Activated CD4-positive, CD25-positive, alpha-beta regulatory T cell treated with anti-CD3 and anti-CD28 coated beads, Interleukin-2, amount 50 U/mL, for 24 hours (primary cell): ENCODE measurements at regions not wholly inside any gene's neighbourhood (a gene's known extent, or its start where the extent isn't known, plus 50 kb on each side); places are given as distances from the start of the nearest gene placed in this dataset.

Source experiments
- ATAC-seq, 2 donors: fragments of 150-1000 bp; cut with Tn5 transposase; one replicate each; pipeline ENCODE4 v1.10.0; 2021; ENCODE audit warnings: mild to moderate bottlenecking in 1 of 2, moderate library complexity in 1 of 2

GRCh38 chr2:33810046-33810835 is 211.1 kb upstream of the FAM98A start:
- ATAC-seq: no peak

DNA sequence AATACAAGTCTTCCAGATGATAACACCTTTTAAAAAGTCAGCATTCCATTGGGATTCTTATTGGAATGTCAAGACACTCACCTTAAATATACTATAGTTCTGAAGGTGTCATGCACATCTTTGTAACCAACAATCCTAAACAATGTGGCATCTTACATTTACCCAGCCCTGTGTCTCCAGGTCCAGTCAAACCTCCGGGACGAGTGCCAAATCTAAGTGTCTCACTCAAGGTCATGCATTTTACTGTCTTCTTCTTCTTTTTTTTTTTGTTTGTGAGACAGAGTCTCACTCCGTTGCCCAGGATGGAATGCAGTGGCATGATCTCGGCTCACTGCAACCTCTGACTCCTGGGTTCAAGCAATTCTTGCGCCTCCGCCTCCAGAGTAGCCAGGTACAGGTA is 206.9 kb upstream of the FAM98A start:
- ATAC-seq: no peak

DNA sequence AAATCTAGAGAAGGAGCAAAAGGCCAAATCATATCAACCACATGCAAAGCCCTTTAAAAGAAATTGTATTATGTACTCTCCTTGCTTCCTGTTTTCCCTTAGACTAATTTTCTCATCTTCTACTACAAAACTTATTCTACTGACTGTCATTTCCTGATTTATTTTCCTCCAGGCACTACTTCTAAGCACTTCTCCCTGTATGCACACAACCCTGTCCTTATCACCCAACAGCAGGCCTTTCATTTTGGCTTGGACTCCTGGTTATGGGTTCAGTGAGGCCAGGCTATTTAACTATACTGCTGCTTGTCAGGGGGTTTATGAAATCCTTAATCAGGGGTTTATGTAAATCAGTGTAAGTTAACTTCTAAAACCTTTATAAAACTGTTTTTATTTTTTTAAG is 205.1 kb upstream of the FAM98A start:
- ATAC-seq: no peak

- no peak for ATAC-seq
These were observed 197.4 kb upstream of the FAM98A start for GRCh38 chr2:33796511-33796910.

DNA sequence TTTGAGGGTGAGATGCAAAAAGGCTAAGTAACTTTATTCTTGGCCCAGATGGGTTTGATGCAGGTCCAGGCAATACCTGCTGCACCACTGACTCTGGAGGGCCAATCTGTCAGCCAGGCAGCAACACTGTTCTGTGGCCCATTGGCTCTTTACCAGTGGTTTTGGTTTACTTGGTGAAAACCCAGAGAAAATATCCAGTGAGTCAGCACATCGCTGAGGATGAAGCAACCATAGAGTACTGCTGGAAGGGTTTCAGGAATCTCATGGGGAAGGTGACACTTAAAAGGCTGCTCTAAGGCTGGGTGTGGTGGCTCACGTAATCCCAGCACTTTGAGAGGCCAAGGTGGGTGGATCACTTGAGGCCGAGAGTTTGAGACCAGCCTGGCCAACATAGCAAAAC is 192.5 kb upstream of the FAM98A start:
- no peak for ATAC-seq

GRCh38 chr2:33788044-33788443 is 188.9 kb upstream of the FAM98A start:
- no peak for ATAC-seq

DNA sequence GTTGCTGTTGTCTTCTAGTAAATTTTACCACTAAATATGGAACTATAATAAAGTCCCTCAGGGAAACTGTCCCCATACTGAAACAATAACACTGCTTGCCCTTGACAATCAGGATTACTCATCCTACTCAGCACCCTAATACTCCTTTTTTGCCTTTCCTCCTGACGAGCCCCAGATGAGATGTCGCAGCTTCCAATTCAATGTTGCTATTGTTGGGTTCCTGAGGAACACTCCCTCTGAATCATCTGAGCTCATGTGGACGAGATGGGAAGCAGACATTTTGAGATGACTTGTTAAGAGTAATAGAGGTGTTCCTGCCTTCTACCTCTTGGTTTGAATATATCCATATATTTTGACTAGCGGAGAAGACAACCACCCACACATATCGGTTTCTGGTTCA is 187.8 kb upstream of the FAM98A start:
- ATAC-seq: no peak

DNA sequence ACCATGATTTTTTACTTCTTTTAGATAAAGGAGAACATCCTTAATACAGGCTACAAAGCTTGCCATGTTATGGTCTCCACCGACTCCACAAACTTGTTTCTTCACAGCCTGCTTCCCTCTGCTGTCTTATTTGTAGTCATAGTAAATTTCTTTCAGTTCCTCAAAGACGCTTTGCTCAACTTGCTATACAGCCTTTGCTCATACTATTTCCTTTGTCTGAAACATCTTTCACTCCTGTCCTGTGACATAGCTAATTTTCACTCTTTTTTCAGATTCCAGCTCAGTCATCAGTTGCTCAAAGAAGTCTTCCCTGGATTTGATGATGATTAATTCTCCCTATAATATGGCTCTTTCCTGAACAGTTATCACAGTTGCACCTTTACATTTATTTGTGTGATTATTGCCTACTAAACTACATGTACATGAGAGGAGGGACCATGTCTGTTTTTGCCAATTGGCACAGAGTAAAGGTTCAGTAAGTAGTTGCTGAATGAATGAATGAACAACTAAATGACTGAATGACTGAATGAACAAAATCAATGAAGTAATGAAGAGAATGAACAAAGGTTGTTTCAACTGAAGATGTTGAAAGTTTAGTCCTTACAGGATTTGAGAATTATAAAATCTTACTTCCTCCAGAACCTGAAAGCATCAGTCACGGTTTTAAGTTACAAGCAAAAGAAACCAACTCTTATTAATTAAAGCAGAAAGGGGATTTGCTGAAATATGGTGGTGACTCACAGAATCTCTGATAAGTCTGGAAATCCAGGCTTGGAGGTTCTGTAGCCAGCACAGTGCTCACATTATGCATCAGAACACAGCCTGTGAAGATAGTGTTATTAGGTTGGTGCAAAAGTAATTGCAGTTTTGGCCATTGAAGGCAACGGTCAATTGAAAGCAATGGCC is 186.4 kb upstream of the FAM98A start:
- ATAC-seq: no peak

GRCh38 chr2:33784488-33784887 is 185.4 kb upstream of the FAM98A start:
- ATAC-seq: no peak

DNA sequence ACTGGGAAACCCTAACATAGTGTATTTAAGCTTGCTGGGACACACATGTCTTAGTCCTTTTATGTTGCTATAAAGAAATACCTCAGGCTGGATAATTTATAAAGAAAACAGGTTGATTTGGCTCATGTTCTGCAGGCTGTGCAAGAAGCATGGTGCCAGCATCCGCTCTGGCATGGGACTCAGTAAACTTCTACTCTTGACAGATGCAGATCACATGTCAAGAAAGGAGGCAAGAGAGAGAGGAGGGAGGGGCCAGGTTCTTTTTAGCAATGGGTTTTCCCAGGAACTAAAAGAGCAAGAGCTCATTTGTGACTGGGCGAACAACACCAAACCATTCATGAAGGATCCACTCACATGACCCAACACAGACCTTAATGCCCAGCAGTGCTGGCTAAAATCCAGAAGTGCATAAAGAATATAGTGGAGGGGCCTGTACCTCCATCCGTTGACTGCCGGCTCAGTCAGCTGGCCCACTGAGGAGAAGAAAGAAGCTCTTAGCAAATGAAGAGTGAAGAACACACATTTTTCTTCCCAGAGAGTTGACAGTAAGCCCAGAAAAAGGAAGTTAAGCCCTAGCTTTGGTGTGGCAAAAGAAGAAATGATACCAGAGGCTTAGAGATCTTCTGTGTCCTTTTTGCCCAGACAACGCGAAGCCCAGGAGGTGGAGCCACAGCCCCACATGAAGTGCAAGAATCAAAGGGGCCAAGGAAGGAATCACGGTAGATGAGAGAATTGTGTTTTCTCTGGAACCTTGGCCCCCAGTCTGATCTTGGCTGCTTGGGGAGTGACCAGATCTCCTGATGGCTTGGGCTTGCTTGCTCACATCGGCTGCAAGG is 183.5 kb upstream of the FAM98A start:
- no peak for ATAC-seq

GRCh38 chr2:33777786-33778185 is 178.7 kb upstream of the FAM98A start:
- no peak for ATAC-seq

DNA sequence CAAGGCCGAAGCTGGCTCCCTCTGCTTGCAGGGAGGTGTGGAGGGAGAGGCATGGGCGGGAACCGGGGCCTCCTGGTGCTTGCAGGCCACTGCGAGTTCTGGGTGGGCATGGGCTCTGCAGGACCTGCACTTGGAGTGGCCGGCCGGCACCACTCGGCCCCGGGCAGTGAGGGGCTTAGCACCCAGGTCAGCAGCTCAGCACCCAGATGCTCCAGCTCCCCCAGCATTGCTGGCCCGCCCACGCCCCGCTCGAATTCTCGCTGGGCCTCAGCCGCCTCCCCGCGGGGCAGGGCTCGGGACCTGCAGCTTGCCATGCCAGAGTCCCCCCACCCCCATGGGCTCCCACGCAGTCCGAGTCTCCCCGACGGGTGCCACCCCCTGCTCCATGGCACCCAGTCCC is 176.2 kb upstream of the FAM98A start:
- ATAC-seq: no peak

GRCh38 chr2:33770023-33770422 is 170.9 kb upstream of the FAM98A start:
- no peak for ATAC-seq

- ATAC-seq: no peak
These were observed 167.1 kb upstream of the FAM98A start for GRCh38 chr2:33766175-33766574.

GRCh38 chr2:33765122-33765521 is 166.0 kb upstream of the FAM98A start:
- ATAC-seq: no peak

DNA sequence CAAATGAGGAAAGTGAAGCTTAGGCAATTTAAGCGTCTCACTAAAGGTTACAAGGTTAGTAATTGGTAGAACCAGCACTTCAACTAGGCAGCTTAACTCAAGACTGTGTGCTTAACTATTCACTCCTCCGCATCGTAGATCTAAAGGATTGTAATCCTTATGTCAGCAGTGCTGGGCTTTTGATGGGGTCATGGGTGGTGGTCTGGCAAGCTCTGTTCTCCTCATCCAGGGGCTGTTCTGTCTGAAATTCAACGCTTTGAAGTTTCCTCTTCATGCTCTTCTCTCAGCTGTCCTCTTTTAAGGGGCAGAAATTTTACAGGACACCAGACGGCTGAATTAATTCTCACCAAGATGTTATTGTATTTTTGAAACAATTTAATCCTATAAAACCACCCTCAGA is 165.5 kb upstream of the FAM98A start:
- ATAC-seq: no peak

DNA sequence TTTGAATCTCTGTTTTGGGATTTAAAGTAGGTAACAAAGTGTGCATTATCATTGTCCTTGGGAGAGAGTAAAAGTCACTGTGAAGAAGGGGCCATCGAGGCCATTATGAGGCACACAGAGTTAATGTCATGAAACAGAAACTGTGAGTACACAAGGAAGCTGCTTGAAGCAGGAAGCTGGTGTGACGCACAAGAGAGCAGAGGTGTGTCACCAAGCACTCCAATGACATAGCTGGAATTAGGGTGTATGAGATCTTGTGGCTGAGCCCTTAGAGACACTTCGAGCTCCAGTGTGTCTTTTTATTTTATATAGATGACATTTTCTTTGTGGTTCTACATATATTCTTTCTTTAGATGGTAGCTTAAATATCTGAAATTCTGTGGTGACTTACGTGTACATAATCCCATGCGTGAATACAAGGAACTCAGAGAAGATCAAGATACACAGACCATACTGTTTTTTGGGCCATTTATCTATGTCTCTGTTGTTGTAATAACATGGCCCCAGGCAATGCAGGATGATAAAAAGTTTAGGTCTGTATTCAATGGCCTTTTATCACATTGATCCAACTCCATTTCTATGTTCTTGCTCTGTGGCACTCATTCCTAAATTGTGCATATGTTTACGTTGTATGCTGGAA is 164.7 kb upstream of the FAM98A start:
- no peak for ATAC-seq

- no peak for ATAC-seq
These were observed 163.5 kb upstream of the FAM98A start for GRCh38 chr2:33762636-33763035.

DNA sequence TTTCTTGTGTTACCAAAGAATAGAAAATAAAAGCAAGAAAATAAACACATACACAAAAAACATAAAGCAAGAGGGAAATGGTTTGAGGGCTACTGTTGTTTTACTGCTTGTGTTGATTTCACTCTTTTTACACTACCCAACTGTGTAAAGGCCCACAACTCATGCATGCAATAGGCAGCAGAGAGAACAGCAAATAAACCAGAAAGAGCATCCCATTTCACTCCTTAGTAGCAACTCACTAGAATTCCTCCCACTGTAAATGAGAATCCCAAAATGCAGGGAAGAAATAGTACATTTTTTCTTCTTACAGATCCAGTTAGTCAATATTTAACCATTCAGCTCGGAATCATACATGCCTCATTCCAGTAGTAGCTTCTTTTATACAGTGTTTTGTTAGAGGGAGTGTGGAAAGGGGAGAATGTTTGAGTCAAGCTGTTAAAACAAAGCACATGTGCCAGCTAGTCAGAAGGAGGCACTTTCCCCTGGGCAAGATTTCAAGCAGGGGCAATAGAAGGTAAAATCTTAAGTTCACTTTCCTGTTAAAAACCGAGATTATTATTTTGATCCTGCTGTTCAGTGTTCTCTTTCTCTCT is 147.2 kb upstream of the FAM98A start:
- no peak for ATAC-seq

- no peak for ATAC-seq
These were observed 136.0 kb upstream of the FAM98A start for GRCh38 chr2:33735096-33735495.

DNA sequence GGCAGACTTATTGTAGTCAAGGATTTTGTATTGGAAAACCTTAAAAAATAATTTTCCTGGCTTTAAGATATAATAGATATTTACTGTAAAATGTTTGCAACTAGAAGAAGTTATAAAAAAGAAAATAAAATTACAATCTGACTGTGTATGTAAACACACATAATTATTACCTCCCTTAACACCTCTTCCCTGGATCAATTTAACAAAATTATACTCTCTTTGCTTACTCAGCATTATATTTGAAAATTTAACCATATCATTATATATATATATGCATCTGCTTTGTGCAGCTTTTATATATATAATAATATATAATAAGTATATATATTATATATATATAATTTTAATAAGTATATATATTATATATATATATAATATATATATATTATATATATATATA is 131.7 kb upstream of the FAM98A start:
- ATAC-seq: no peak

DNA sequence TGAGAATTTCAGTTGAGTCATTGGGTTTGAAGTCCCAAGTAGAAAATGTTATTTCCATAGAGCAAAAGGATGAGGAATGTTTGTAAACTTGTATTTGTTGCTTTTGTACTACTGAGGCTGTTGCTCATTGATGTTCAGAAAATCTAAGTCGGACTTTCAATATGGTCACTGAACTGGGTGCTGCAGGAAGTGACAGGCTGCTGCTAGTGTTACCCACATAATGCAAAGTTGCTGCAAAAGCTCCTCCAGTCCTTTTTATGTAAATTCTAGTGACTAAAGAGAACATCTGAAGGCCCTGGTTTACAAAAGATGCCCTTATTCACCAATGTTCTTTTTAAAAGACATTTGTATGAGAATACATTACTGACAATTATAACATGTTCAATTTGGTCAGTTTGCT is 131.1 kb upstream of the FAM98A start:
- ATAC-seq: no peak
